ENCODE measurements at regions not wholly inside any gene's neighbourhood (a gene's known extent, or its start where the extent isn't known, plus 50 kb on each side); places are given as distances from the start of the nearest gene placed in this dataset.

DNA sequence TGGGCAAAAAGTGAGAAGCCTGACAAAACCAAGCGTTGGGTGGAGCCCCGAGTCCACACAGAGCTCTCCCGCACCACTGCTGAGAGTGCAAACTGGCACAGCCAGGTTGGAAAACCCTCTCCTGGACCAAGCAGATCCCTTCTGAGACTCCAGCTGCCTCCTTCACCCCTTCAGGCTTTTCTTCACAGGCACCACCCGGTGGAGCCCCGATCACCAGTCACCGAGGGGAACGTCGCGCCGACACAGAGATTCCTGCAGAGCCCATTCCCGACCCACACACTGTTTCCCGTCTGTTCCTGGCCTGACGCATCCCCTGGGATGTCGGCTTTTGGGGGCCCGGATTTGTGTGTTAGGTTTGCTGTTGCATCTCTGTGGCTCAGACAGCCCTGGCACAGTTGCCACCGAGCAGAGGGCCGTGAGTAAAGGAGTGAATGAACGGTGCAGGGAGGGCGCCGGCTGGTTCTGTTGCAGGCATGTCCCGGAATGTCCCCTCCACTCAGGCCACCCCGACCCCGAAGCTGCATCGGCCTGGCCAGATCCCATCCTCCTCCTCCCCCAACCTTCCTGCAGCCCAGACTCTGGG lies 51.0 kb upstream of the INPP5A start:
- WGBS, 2 experiments (ENCODE audit: low coverage in 1 of 2, low lambda C conversion rate in 2 of 2, missing lambda C conversion rate in 2 of 2) = 86% methylated on average over 20 to 24 of the region's 24 CpGs
- Histone ChIP-seq H3K4me2 (ENCODE audit: unreplicated experiment) (no peak overlapping the region), H2AFZ (no peak overlapping the region), H3K9ac (no peak overlapping the region), H3K4me3 (no peak overlapping the region), H4K20me1 (ENCODE audit: insufficient read depth) (no peaks in the 10 kb centered on the region), H3K79me2 (ENCODE audit: insufficient read depth) (no peaks in the 10 kb centered on the region), H3K27ac (no peak overlapping the region), H3K9me2 (ENCODE audit: insufficient read depth) (no peaks in the 10 kb centered on the region), H3K4me1 (ENCODE audit: insufficient read depth) (peaks cover 13% of the 10 kb centered on the region), H3F3A (ENCODE audit: insufficient read depth) (peaks cover 10% of the 10 kb centered on the region), H3K9me3 (ENCODE audit: low read depth) (no peaks in the 10 kb centered on the region), H3K27me3 (replicated peaks; ENCODE audit: insufficient read depth) (no peaks in the 10 kb centered on the region), H3K36me3 (ENCODE audit: low read depth) (no peaks in the 10 kb centered on the region)
- no peak for DNase-seq
- TF ChIP-seq EZH2phosphoT487 (IDR thresholded peaks at IDR 0.05; ENCODE audit: insufficient read depth, low read depth) (no peak), EZH2 (IDR thresholded peaks at IDR 0.05; ENCODE audit: insufficient read depth, poor library complexity, severe bottlenecking) (no peak)
- in situ Hi-C loops (cut with MboI) = no loop called here

DNA sequence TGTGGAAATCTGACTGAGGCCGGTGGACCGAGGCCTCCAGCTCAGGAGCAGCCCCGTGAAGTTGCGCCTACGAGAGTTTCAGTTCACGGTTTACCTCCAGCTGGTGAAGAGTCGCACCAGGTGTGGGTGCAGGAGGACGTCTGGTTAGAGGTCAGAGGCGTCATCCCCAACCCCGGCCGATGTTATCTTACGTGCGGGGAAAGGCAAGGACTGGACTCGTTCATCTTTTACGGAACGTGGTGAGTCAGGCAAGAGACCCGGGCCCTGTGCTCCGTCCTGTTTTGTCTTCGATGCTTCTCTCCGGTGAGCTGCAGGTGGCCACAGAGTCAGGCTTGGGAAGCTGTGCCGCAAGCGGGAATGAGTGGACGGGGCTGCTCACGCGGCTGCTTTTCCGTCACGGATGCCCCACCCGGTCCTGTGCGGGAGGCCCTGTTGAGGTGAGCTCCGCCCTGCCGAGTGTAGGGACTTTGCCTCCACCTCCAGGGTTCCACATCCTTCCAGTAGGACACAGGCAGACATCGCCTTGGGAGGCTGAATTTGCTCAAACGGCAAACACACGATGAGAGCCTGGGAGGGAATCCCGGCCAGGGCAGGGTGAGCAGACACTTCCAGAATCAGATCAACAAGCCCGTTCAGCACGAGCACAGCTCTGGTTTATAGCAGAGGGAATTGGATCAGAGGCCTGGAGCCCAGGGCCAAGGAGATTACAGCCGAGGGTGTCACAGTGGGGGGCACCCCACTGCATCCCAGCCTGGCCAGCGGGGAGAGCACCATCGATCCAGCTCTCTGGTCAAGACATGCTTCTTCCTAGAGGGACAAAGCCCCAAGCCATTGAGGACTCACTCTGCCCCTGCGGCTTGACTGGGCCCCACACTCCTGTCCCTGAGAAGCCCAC lies 50.1 kb upstream of the INPP5A start:
- peaks cover 1% of the 10 kb centered on the region; the same call in 1 of the 2 replicates for H3F3A ChIP-seq (ENCODE audit: insufficient read depth)
- no peak overlapping the region for H2AFZ ChIP-seq
- peaks cover 5% of the 10 kb centered on the region; the same call in 1 of the 2 replicates for H3K4me1 ChIP-seq (ENCODE audit: insufficient read depth)
- H3K4me3 ChIP-seq = no peak overlapping the region
- H3K4me2 ChIP-seq (ENCODE audit: unreplicated experiment) = no peak overlapping the region
- no peaks in the 10 kb centered on the region for H3K79me2 ChIP-seq (ENCODE audit: insufficient read depth)
- in situ Hi-C loops (cut with MboI) = no loop called here
- no peak overlapping the region for H3K27ac ChIP-seq
- H3K36me3 ChIP-seq (ENCODE audit: low read depth) = no peaks in the 10 kb centered on the region
- TF ChIP-seq EZH2phosphoT487 (IDR thresholded peaks at IDR 0.05; ENCODE audit: insufficient read depth, low read depth) (no peak), EZH2 (IDR thresholded peaks at IDR 0.05; ENCODE audit: insufficient read depth, poor library complexity, severe bottlenecking) (no peak)
- no peaks in the 10 kb centered on the region for H3K9me3 ChIP-seq (ENCODE audit: low read depth)
- H4K20me1 ChIP-seq (ENCODE audit: insufficient read depth) = no peaks in the 10 kb centered on the region
- H3K9me2 ChIP-seq (ENCODE audit: insufficient read depth) = no peaks in the 10 kb centered on the region
- 86 to 89% methylated on average over 41 of the region's 41 CpGs for WGBS, 2 experiments (ENCODE audit: low coverage in 1 of 2, low lambda C conversion rate in 2 of 2, missing lambda C conversion rate in 2 of 2)
- no peak for DNase-seq
- no peaks in the 10 kb centered on the region for H3K27me3 ChIP-seq (replicated peaks; ENCODE audit: insufficient read depth)
- H3K9ac ChIP-seq = no peak overlapping the region

All from GM23248 (cell line).